NT2/D1 (cell line): ENCODE measurements at regions not wholly inside any gene's neighbourhood (a gene's known extent, or its start where the extent isn't known, plus 50 kb on each side); places are given as distances from the start of the nearest gene placed in this dataset.

Experiments used
- YY1 ChIP-seq: IDR thresholded peaks from 2 replicates; pipeline ENCODE4 v1.6.1; 2011; ENCODE audit not compliant: insufficient read length, insufficient read depth
- ZNF274 ChIP-seq: IDR thresholded peaks from 2 replicates; pipeline ENCODE4 v1.6.1; 2011; ENCODE audit warnings: mild to moderate bottlenecking, low read depth, low read length

GRCh38 chr3:81255463-81255862 lies 506.0 kb downstream of the GBE1 start:
- TF ChIP-seq YY1 (no peak), ZNF274 (no peak)
